A549 (cell line): ENCODE measurements at regions not wholly inside any gene's neighbourhood (a gene's known extent, or its start where the extent isn't known, plus 50 kb on each side); places are given as distances from the start of the nearest gene placed in this dataset.

Experiments
- HOXB13 ChIP-seq: fragments of 250-450 bp; sonication (Bioruptor Pico); IDR thresholded peaks from 2 replicates; pipeline ENCODE4 v1.5.0; 2020; ENCODE audit warnings: low read depth, mild to moderate bottlenecking, moderate library complexity
- MAZ ChIP-seq: fragments of 150-350 bp; IDR thresholded peaks from 2 replicates; pipeline ENCODE4 v1.6.1; 2014; ENCODE audit warnings: antibody characterized with exemption, low read depth, low read length, borderline replicate concordance
- POLR2A ChIP-seq: IDR thresholded peaks from 2 replicates; pipeline ENCODE4 v1.6.1; 2012; ENCODE audit warnings: mild to moderate bottlenecking, low read length
- TF ChIP-seq, protein P1 (sequence below): IDR thresholded peaks from 2 replicates; pipeline ENCODE4 v1.6.1; 2012
- TF ChIP-seq, protein P2 (sequence below): fragments of >200 bp; sonication (Bioruptor Twin); formaldehyde crosslinking; IDR thresholded peaks from 3 replicates; pipeline ENCODE4 v1.5.1; 2016

DNA sequence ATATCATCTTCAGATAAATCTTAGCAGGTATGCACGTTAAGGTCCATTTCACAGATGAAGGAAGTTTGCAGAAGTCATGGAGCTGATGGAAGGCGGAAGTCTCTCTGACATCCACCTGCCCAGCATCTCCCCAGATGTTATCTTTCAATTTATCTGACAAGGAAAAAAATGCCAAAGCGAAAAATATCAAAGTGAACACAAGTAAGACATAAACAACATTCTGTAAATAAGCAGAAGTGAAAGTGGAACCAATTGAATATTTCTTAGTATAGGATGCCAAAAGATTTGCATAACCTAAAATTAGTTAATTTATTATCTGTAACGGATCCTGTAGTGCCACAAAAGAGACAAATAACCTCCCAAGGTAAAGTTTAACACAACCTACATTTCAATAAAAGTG, 73.6 kb upstream of the NEBL start:
- TF ChIP-seq, protein P1, sequence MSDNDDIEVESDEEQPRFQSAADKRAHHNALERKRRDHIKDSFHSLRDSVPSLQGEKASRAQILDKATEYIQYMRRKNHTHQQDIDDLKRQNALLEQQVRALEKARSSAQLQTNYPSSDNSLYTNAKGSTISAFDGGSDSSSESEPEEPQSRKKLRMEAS, result no peak
- no peak for TF ChIP-seq MAZ
- TF ChIP-seq HOXB13 (CRISPR knock-in tag), result no peak
- TF ChIP-seq, protein P2, sequence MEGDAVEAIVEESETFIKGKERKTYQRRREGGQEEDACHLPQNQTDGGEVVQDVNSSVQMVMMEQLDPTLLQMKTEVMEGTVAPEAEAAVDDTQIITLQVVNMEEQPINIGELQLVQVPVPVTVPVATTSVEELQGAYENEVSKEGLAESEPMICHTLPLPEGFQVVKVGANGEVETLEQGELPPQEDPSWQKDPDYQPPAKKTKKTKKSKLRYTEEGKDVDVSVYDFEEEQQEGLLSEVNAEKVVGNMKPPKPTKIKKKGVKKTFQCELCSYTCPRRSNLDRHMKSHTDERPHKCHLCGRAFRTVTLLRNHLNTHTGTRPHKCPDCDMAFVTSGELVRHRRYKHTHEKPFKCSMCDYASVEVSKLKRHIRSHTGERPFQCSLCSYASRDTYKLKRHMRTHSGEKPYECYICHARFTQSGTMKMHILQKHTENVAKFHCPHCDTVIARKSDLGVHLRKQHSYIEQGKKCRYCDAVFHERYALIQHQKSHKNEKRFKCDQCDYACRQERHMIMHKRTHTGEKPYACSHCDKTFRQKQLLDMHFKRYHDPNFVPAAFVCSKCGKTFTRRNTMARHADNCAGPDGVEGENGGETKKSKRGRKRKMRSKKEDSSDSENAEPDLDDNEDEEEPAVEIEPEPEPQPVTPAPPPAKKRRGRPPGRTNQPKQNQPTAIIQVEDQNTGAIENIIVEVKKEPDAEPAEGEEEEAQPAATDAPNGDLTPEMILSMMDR, result no peak
- TF ChIP-seq POLR2A, result no peak
